Osteocyte (in vitro differentiated cells): ENCODE measurements at regions not wholly inside any gene's neighbourhood (a gene's known extent, or its start where the extent isn't known, plus 50 kb on each side); places are given as distances from the start of the nearest gene placed in this dataset.
"Not testable (repeated sequence)": the region's sequence is repeated elsewhere in the genome, so short reads cannot be mapped to it uniquely, and the experiment has no call there.

Experiments
- DNase-seq: peaks from one replicate; pipeline ENCODE4 v3.0.0; 2021; ENCODE audit warnings: mixed read lengths; ENCODE audit not compliant: unreplicated experiment; ENCODE audit errors: extremely low spot score
- H3K27ac Mint-ChIP-seq: one replicate; pipeline ENCODE4 v1.8.0; 2021; ENCODE audit warnings: mild to moderate bottlenecking, mixed read lengths; ENCODE audit not compliant: unreplicated experiment
- H3K27me3 Mint-ChIP-seq: one replicate; pipeline ENCODE4 v1.8.0; 2021; ENCODE audit warnings: mixed read lengths; ENCODE audit not compliant: unreplicated experiment
- H3K36me3 Mint-ChIP-seq: one replicate; pipeline ENCODE4 v1.8.0; 2021; ENCODE audit warnings: mixed read lengths; ENCODE audit not compliant: unreplicated experiment
- H3K4me1 Mint-ChIP-seq: one replicate; pipeline ENCODE4 v1.8.0; 2021; ENCODE audit warnings: mixed read lengths; ENCODE audit not compliant: unreplicated experiment
- H3K4me3 Mint-ChIP-seq: one replicate; pipeline ENCODE4 v1.8.0; 2021; ENCODE audit warnings: mild to moderate bottlenecking, moderate library complexity, mixed read lengths; ENCODE audit not compliant: unreplicated experiment
- H3K9me3 Mint-ChIP-seq: one replicate; pipeline ENCODE4 v1.8.0; 2021; ENCODE audit warnings: mixed read lengths; ENCODE audit not compliant: unreplicated experiment
- TF ChIP-seq, protein P1 (sequence below): fragments of 200-600 bp; sonication (generic); IDR thresholded peaks from 2 replicates; pipeline ENCODE4 v1.5.0; 2021; ENCODE audit warnings: antibody characterized with exemption, mild to moderate bottlenecking, moderate library complexity

DNA sequence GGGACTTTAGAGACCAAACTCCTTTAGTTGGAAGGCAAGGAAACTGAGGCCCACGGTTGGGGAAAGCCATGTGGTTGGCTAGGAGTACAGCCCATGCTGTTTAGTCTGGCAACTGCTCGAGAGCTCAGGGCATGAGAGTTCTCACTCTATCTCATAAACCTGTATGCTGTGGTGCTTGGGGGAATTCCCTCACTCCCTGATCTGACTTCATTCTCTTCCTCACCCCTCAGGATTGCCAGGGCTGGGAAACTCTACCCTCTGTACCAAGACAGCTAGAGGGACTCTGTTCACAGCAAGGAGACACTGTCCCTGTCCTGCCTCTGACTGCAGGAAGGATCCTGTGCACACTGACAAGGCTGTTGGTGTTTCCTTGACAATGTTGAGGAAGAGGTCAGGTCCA lies 230.2 kb downstream of the ZNF621 start:
- Mint-ChIP-seq H3K36me3 (no peaks in the 10 kb centered on the region), H3K4me3 (no peak overlapping the region), H3K4me1 (no peaks in the 10 kb centered on the region), H3K27me3 (no peaks in the 10 kb centered on the region), H3K27ac (no peak overlapping the region), H3K9me3 (peaks cover 4% of the 10 kb centered on the region)
- TF ChIP-seq, protein P1, sequence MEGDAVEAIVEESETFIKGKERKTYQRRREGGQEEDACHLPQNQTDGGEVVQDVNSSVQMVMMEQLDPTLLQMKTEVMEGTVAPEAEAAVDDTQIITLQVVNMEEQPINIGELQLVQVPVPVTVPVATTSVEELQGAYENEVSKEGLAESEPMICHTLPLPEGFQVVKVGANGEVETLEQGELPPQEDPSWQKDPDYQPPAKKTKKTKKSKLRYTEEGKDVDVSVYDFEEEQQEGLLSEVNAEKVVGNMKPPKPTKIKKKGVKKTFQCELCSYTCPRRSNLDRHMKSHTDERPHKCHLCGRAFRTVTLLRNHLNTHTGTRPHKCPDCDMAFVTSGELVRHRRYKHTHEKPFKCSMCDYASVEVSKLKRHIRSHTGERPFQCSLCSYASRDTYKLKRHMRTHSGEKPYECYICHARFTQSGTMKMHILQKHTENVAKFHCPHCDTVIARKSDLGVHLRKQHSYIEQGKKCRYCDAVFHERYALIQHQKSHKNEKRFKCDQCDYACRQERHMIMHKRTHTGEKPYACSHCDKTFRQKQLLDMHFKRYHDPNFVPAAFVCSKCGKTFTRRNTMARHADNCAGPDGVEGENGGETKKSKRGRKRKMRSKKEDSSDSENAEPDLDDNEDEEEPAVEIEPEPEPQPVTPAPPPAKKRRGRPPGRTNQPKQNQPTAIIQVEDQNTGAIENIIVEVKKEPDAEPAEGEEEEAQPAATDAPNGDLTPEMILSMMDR = no peak
- DNase-seq = no peak

DNA sequence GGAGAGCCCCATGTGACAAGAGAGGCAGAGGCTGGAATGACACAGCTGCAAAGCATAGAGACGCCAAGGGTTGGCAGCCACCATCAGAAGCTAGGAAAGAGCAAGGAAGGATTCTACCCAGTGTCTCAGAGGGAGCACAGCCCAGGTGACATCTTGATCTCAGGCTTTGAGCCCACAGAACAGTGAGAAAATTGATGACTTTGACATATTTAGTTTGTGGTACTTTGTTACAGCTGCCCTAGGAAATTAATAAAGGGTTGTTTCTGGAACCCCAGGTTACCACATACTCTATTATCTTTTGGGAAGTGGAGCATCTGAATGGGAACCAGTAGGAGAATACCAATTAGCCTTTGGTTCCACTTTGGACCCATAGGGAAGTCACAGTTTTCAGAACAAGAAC lies 231.7 kb downstream of the ZNF621 start:
- Mint-ChIP-seq H3K36me3 (no peaks in the 10 kb centered on the region), H3K27ac (no peak overlapping the region), H3K4me3 (no peak overlapping the region), H3K9me3 (peaks cover 4% of the 10 kb centered on the region), H3K27me3 (no peaks in the 10 kb centered on the region), H3K4me1 (no peaks in the 10 kb centered on the region)
- DNase-seq = no peak
- TF ChIP-seq, protein P1 = no peak

DNA sequence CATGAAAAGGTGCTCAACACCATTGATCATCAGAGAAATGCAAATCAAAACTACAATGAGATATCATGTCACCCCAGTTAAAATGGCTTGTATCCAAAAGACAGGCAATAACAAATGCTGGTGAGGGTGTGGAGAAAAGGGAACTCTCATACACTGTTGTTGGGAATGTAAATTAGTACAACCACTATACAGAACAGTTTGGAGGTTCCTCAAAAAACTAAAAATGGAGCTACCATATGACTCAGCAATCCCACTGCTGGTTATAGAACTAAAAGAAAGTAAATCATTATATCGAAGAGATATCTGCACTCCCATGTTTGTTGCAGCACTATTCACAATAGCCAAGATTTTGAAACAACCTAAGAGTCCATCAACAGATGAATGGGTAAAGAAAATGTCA lies 238.0 kb downstream of the ZNF621 start:
- not testable (repeated sequence) for H3K4me1 Mint-ChIP-seq, H3K9me3 Mint-ChIP-seq, H3K27ac Mint-ChIP-seq, H3K4me3 Mint-ChIP-seq, H3K36me3 Mint-ChIP-seq, H3K27me3 Mint-ChIP-seq, DNase-seq

DNA sequence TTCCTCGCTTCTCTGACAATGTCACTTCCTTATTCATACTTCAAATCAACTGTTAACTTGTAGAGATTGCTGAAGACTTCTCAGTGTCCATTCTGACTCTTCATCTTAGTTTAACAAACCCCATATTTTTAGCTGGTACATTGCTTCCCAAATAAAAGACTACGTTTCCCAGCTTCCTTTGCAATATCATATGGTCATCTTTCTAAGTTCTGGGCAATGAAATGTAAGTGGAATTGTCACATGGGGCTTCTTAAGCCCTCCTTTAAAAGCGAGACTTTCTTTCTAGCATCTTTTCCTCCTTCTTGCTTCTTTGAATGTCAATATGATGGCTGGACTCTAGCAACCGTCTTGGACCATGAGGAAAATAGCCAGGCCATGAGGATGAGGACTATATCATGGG lies 239.0 kb downstream of the ZNF621 start:
- H3K9me3 Mint-ChIP-seq = peaks cover 4% of the 10 kb centered on the region
- no peak for DNase-seq
- TF ChIP-seq, protein P1 = no peak
- H3K27ac Mint-ChIP-seq = no peak overlapping the region
- no peaks in the 10 kb centered on the region for H3K36me3 Mint-ChIP-seq
- no peaks in the 10 kb centered on the region for H3K27me3 Mint-ChIP-seq
- H3K4me1 Mint-ChIP-seq = no peaks in the 10 kb centered on the region
- no peak overlapping the region for H3K4me3 Mint-ChIP-seq

DNA sequence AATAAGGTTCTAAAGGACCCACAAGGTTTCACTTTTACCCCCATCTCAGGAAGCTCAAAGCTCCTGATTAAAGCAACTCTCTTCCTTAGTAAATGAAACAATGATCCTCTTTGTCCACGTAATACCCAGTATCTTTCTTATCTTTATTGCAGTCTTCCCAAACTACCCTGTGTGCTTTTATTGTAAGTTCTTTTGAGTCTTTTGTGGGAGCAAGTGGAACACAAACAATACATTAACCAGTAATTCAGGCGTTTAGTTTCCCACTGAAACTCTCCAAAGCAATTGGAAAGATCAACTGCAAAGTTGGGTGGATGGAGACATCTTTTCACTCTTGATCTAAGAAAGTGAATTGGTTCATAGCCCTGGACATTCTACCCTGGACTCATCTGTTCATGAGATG lies 240.0 kb downstream of the ZNF621 start:
- Mint-ChIP-seq H3K27me3 (no peaks in the 10 kb centered on the region), H3K4me1 (no peaks in the 10 kb centered on the region), H3K27ac (no peak overlapping the region), H3K36me3 (no peaks in the 10 kb centered on the region), H3K4me3 (no peak overlapping the region), H3K9me3 (peaks cover 4% of the 10 kb centered on the region)
- DNase-seq = no peak
- TF ChIP-seq, protein P1 = no peak

DNA sequence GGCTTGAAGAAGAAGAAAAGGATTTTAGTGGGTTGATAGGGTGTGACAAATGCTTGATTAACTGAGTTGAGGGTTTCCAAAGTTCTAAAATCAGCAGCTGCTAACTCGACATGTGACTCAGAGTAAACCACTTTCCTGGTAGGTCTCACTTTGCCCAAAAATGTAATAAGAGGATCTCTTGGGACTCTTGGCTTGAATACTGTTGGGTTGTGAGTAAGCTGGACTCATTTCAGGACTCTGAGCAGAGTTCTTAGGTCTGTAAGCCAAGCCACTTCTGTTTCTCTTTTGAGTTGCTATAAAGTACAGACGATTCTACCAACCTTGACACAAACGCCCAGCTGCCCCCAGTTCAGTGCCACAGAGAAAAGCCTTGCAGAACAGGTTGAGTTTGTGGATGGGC lies 241.1 kb downstream of the ZNF621 start:
- H3K4me3 Mint-ChIP-seq = no peak overlapping the region
- no peak for DNase-seq
- TF ChIP-seq, protein P1 = no peak
- H3K36me3 Mint-ChIP-seq = no peaks in the 10 kb centered on the region
- peaks cover 4% of the 10 kb centered on the region for H3K9me3 Mint-ChIP-seq
- no peaks in the 10 kb centered on the region for H3K27me3 Mint-ChIP-seq
- no peaks in the 10 kb centered on the region for H3K4me1 Mint-ChIP-seq
- H3K27ac Mint-ChIP-seq = no peak overlapping the region
